NOMO-1 treated with DMSO at 0.1 percent for 48 hours (cell line): ENCODE measurements at regions not wholly inside any gene's neighbourhood (a gene's known extent, or its start where the extent isn't known, plus 50 kb on each side); places are given as distances from the start of the nearest gene placed in this dataset.
A peak's percentile ranks its signal among the peaks of the same experiment; 100 is the strongest.

ENCODE experiments used
- DNase-seq: peaks from one replicate; lab custom pipeline; 2025; ENCODE audit not compliant: unreplicated experiment; lab: John Stamatoyannopoulos, UW

DNA sequence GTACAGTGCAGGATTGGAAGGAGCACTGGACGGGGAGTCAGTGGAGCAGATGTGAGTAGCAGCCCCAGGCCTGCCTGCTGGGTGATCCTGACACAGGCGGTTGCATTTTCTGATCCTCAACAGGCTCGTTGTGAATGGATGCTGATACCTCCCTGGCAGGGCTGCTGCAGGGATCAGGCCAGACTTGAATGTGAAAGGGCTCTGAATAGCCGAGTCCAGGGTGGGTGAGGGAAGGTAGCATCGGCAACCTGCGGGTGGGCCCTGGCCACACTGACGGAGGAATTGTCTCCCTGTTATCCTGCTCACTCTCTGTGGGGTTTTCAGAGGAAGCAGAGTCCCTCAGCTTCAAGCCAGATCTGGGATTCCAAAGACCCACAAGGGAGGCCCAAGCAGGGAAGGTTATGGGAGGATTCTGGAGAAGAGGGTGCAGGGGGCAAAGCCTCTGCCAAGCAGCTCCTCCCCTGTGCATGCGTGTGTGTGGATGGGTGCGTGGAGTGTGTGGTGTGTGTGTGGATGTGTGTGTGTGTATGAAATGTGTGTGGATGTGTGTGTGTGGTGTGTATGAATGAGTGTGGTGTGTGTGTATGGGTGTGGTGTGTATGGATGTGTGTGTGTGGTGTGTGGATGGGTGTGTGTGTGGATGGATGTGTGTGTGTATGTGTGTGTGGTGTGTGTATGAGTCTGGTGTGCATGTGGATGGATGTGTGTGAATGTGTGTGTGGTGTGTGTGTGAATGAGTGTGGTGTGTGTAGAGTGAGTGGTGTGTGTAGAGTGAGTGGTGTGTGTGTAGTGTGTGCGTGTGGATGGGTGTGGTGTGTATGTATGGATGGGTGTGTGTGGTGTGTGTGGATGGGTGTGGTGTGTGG, 100.3 kb downstream of the UBIAD1 start:
- no peak for DNase-seq

DNA sequence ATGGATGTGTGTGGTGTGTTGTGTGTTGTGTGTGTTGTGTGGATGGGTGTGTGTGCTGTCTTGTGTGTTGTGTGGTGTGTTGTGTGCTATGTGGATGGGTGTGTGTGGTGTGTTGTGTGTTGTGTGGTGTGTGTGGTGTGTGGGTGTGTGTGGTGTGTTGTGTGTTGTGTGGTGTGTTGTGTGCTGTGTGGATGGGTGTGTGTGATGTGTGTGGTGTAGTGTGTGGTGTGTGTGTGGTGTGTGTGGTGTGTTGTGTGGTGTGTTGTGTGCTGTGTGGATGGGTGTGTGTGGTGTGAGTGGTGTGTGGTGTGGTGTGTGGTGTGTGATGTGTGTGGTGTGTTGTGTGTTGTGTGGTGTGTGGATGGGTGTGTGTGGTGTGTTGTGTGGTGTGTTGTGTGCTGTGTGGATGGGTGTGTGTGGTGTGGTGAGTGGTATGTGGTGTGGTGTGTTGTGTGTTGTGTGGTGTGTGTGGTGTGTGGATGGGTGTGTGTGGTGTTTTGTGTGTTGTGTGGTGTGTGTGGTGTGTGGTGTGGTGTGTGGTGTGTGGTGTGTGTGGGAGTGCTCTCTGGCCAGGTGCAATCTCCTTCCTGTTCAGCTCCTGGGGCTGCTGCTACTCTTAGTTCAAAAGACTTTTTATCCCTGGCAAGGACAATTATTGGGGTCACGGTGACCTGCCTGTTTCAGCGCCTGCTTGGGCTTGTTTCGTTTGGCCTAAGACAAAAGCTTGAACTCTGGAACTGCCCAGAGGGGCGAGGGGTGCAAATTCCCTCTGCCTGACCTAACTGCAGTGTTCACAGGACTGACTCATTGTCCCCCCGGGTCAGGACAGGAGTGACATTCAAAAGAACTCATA, 101.1 kb downstream of the UBIAD1 start:
- no peak for DNase-seq

DNA sequence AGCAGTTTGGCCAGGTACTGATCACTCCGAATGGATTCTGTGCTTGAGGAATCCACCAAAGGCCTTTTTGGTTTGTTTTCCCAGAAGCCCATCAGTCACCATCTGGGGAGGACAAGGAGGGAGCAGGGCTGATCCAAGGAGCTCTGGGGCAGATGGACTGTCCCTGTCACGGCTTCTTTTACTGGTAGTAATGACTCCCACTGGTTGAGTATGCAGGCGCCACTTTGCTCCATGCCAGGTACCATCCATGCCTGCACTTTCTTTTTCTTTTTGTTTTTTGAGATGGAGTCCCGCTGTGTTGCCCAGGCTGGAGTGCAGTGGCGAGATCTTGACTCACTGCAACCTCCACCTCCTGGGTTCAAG, 101.7 kb downstream of the UBIAD1 start:
- DNase-seq = no peak

DNA sequence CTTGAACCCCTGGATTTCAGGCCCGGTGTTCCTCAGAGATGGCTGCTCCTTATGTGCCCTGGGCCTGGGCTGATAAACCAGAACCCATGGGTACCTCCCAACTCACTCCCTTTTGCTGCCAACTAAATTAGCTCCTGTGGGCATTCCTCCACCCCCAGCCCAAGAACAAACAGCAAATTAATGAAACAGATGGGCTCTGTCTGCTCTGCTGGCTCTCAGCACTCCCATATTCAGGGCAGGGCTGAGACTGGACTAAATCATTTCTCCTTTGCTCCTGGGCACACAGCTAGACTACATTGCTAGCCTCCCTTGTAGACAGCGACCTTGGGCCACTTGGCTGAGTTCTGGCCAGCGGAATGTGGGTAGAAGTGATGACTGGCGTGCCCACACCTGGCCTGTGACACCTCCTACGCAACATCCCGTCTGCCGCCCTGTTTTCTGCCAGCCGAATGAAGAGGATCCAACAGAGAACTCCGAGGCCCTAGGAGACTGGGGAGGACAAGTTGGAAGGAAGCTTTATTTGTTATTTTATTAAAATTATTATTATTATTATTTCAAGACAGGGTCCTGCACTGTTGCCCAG, 101.9 kb upstream of the DISP3 start:
- no peak for DNase-seq

DNA sequence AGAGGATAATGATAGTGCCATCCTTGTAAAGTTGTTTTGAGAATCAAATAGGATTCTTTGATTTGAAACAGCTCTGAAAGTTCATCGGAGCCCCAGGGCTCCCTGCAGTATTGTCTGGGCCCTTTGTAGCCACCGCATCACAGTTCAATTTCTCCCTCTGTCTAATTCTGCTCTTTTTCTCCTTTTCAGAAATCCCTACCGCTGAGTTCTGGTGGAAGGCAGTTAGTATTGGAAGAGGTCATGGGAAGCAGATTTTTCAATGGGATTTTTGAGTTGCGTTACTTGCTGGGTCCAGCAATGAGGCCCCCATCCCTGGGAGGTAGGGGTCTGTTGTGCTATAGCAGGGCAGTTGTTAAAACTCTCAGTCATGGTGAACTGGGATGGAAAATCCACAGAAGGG, 101.0 kb upstream of the DISP3 start:
- no peak for DNase-seq

DNA sequence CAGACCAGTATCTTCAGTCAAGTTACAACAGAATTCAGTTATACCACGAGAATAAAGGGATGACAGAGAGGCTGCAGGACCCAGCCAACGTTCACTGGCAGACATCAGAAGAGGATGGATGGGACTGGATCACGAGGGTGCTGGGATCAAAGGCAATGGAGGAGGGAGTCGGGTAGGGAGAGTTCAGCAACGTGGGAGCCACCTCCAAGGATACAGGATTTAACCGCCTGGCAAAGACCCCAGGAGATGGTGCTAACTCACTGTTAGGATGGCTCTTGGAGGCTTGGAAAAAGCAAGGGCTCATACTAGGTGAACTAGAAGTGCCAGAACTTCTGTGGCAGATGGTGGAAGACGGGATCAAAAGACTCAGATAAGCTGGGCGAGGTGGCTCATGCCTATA, 99.1 kb upstream of the DISP3 start:
- DNase-seq = no peak

DNA sequence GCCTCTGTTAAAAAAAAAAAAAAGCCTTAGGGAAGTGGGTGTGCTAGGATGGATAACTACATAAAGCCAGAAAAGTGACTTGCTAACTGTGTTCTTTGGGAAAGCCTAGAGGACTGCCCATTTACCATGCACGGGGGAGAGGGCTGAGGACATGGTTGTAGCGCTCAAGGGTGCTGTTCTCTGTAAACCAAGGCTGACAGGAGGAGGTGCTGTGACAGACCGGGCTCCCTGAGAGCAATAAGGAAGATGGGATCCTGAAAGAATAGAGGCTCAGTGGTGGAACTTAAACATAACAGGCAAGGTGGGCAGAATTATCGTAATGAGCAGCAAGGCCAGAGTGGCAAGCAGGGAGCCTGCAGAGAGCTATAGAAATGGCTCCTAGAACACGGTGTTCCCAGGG, 98.5 kb upstream of the DISP3 start:
- no peak for DNase-seq

DNA sequence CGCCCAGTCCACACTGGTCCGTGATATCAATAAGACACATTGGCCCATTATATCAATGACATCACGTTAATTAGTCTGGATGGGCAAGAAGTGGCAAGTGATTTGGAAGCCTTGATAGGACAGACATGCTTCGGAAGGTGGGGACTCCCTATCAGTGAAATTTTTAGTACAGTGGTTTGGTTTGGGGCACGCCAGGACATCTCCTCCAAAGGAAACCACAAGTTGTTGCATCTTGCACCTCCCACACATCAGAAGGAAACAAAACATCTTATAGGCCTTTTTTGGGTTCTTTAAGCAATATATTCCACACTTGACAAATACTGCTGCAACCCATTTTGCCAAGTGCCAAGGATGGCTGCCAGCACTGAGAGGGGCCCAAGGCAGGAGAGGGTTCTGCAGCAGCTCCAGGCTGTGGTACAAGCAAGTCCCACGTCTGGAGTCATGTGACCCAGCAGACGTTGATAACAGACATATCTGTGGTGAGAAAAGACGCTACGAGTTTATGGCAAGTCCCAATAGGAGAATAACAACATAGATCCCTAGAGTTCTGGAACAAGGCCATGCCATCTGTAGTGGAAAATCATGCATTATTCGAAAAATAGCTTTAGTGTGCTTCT, 95.3 kb upstream of the DISP3 start:
- no peak for DNase-seq

DNA sequence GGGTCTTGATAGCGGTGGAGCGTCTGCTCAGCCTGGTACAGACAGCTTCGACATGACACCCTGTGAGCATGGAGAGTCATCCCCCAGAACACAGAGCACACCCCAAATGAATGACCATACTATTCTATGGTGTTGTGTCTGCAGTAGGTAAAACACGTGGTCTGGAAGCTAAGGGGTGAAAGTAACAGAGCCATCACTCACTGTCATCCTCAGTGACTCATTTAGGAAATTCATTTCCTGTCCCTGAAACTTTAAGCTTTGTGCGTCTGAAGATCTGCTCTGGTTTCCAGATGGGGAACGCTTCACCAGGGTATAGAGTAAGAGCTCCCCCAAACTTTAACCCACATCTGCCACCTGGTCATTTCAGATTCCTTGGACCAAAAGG, 94.8 kb upstream of the DISP3 start:
- peak; percentile 20 for DNase-seq

DNA sequence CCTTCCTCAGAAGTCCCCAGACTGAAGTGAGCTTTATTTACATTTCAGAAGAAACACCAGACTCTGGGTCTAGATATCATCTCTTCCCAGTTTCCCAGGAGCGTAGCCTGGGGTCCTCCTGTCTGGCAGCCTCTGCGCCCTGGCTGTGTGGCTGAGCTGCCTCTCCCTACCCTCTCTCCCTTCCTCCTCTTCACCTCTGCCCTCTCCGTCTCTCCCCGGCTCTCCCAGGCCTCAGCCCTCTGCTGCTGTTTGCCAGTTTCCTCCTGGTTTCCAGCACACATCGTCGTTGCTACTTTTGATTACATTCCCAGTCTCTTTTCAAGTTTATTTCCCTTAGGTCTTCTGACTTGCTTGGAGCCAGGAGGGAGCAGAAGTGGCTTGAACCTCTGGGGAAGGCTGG, 91.1 kb upstream of the DISP3 start:
- DNase-seq = no peak

DNA sequence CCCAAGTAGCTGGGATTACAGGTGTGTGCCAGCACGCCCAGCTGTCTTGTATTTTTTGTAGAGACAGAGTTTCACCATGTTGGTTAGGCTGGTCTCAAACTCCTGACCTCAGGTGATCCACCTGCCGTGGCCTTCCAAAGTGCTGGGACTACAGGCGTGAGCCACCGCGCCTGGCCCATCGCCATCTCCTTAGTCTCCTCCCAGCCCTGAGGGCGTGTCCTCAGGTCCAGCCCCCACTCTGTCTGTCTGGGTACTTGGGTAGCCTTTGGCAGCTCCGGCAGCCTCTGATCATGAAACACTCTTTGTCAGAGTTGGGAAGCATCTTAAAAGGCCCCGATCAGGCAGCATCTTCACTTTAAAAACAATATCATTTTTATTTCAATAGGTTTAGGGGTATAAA, 90.3 kb upstream of the DISP3 start:
- no peak for DNase-seq

DNA sequence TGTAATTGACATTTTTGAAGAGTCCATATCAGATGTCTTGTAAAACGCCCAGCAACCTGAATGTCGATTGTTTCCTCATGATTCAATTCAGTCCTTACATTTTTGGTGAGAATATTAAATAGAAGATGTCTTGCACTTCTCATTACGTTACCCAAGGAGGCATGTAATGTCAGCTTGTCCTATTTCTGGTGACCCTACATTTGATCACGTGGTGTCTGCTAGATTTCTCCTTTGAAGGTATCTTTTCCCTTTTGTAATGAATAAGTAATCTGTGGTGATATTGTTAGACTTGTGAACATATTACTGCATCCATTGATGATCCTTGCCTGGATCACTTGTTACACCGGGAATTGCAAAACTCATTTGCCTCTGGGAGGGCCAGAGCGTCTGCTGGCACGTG, 87.6 kb upstream of the DISP3 start:
- no peak for DNase-seq

DNA sequence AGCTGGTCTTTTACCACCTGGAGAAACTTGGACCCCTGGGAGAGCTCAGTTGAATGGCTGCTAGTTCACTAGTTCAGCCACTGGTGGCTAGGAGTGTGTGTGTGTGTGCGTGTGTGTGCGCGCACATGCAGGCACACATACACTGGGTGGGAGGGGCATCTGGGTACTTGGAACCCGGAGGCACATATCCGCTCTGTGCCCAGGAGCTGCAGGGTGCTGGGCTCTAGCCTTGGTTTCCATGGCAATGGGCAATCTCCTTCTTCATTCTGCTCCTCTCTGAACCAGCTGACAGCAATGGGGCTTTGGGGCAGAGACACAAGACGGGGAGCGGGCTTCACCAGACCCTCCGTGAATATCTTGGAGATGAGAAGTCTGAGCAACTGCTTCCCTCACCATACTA, 87.1 kb upstream of the DISP3 start:
- DNase-seq = no peak

DNA sequence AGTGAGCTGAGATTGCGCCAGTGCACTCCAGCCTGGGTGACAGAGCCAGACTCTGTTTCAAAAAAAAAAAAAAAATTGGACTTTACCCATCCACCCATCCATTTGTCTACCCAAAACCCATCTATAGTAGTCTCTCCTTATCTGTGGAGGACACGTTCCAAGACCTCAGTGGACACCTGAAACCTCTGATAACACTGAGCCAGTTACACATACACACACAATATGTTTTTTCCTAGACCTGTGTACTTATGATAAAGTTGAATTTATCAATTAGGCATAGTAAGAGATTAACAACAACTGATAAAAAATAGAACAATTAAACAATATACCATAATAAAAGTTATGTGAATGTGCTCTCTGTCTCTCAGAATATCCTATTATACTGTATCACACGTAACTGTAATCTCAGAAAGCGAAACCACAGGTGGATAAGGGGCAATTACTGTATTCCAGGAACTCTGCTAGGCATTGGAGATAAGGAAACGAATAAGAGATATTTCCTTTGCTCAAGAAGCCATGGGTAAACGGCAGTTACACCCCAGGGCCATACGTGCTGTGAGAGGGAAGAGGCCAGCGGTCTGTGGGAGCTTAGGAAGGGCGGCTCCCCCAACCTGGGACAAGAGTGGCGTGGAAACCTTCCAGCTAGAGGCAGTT, 84.2 kb upstream of the DISP3 start:
- DNase-seq = no peak

DNA sequence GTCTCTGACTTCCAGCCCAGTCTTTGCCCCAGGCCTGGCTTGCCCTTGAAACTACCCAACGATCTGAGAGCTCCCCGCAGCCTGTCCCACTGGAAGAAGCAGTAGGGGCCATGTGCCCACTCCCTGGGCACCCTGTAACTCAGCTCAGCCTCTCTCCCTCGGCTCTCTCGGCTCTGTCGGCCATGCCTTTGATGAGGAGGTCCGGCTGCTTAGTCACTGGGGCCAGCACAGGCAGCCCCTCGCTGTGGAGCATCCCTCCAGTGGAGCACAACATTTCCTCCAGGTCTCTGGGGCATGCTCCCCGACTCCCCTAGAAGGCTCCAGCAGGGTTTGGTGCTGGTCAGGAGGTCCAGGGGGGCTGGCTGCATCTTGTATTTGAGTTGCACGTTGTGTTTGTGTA, 83.3 kb upstream of the DISP3 start:
- no peak for DNase-seq

DNA sequence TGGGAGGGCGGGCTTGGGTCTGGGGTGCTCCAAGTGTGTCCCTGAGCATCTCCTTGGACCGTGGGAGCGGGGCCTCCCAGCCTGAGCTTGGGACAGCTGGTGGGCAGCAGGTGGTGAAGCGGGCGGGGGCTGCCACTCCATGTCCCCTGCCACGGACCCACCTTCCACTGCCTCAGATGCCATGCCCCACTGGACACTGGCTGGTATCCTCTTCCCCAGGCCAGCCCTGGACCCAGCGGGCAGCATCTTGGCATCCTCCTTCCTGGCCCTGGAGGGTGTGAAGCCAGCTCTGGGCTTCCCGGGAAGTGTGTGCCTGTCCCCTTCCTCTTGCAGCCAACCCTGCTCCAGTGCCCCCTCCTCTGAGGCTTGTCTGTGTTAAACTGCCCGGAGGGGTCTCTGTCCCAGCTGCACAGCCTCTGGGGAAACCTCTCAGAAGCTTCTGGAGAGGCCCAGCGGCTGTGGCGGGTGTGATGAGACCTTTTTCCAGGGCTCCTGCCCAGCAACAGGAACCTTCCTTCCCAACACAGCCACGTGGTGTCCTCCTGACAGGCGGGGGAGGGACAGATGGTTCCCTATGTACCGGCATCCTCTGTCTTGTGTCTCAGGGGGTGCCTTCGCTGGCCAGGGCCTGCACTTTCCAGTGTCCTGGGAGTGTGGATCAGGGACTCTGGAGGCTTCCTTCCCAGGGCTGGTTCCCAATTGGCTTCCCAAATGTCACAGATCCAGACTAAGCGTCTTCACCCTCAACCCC, 81.6 kb upstream of the DISP3 start:
- DNase-seq = no peak

DNA sequence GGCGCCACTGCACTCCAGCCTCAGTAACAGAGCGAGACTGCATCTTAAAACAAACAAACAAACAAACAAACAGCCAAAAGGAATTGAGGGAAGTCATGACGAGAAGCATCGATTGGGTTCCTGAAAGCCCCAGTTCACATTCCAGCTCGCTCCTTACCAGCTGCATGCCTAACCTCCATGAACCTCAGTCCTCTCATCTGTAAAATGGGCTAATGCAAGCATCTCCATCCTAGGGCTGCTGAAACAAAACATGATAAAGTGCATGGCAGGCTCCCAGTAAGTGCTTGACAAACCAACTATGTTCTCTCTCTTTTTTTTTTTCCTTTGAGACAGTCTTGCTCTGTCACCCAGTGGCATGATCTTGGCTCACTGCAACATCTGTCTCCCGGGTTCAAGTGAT, 79.7 kb upstream of the DISP3 start:
- DNase-seq = no peak

DNA sequence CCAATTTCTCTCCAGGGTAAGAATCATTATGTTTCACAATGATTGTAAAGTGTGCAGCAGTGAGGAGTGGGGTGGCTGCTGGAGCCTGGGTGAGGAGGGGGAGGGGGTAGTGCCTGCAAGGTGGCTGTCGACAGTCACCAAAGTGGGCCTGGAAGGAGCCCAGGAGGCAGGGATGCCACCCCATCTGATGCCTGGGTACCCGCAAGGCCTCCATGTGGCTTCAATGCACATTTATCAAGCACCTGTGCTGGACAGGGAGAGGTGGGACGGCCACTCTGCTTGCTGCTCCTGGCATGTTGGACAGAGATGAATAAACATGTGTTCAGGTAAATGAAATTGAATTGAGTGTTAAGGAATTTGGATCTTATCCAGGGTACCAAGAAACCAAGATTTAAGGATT, 78.8 kb upstream of the DISP3 start:
- no peak for DNase-seq

DNA sequence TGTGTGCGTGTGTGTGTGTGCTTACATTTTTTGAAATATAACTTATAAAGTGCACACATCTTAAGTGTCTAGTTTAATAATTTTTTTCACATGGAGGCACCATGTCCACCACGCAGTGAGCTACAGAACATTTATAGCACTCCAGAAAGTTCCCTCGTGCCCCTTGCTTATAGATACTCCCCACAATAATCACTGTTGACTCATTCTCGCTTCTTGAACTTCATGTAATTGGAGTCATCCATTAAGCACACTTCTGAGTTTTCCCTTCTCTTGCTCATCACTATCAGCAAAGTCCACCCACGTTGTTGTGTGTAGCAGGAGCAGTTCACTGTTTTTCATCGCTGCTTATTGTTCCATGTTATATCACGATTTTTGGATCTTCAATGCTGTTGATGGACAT, 78.4 kb upstream of the DISP3 start:
- no peak for DNase-seq

DNA sequence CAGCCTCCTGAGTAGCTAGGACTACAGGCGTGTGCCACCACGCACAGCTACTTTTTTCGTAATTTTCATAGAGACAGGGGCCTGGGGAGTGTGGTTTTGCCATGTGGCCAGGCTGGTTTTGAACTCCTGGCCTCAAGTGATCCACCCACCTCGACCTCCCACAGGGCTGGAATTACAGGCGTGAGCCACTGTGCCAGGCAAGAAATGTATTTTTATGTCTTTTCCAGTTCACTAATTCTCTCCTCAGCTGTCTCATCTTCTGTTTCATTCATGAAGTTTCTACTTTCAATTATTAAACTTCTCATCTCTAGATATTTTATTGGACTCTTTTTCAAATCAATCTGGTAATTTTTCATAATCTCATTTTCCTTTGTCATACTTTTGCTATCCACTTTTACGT, 72.1 kb upstream of the DISP3 start:
- DNase-seq = no peak
